Spleen (tissue), 7 donors: ENCODE measurements at regions not wholly inside any gene's neighbourhood (a gene's known extent, or its start where the extent isn't known, plus 50 kb on each side); places are given as distances from the start of the nearest gene placed in this dataset.

Source experiments
- CTCF ChIP-seq, 11 experiments: fragments of 200-600 bp in 7 of 11; fragments of 450-650 bp in 4 of 11; sonication (generic) in 4 of 11; IDR thresholded peaks in 8 of 11; conservative IDR thresholded peaks in 3 of 11; 1 replicate in 7 of 11; 2 replicates in 4 of 11; pipeline versions ENCODE4 v1.4.0 to v1.8.0; 2016 to 2021; ENCODE audit warnings: antibody characterized with exemption in 11 of 11, inconsistent platforms in 4 of 11, mild to moderate bottlenecking in 1 of 11
- POLR2A ChIP-seq, 3 donors: fragments of 450-650 bp; IDR thresholded peaks; one replicate each; pipeline ENCODE4 v1.5.1; 2017; ENCODE audit warnings: antibody characterized with exemption in 3 of 3, mild to moderate bottlenecking in 1 of 3
- POLR2AphosphoS5 ChIP-seq, 3 donors: sonication (generic); formaldehyde crosslinking; IDR thresholded peaks; one replicate each; pipeline ENCODE4 v1.5.1; 2017; ENCODE audit warnings: antibody characterized with exemption in 3 of 3
- donor health status: DM: no; HTN: no; CAD: no; lungs with moderate emphysema.
- donor health status: DM: no; HTN: no; CAD: no.
- donor health status: DM: no; HTN: no; CAD: no.

- TF ChIP-seq CTCF (IDR thresholded peaks at IDR 0.05 in 8 of 11, conservative IDR thresholded peaks at IDR 0.05 in 3 of 11) (no peak), POLR2AphosphoS5 (IDR thresholded peaks at IDR 0.05) (no peak), POLR2A (IDR thresholded peaks at IDR 0.05) (no peak)
Observed at GRCh38 chr1:43036932-43037331, 78.3 kb upstream of the SLC2A1 start.
